IMR-90 (cell line): ENCODE measurements at regions not wholly inside any gene's neighbourhood (a gene's known extent, or its start where the extent isn't known, plus 50 kb on each side); places are given as distances from the start of the nearest gene placed in this dataset.

Experiments used
- ATAC-seq: fragments of 200-7000 bp; cut with Tn5 transposase; 2 replicates; pipeline ENCODE4 v1.9.1; 2020; ENCODE audit warnings: low read depth, mild to moderate bottlenecking, moderate library complexity
- BruUV-seq: library from RNA; stranded (reverse); fragments of 400-500 nt; replicated peaks from 2 replicates; lab custom pipeline; 2021; lab: Mats Ljungman, UMichigan
- CTCF ChIA-PET: fragments of 300-600 bp; formaldehyde crosslinking; extraction: SDS; loops from one replicate; lab custom pipeline; 2021; ENCODE audit warnings: antibody characterized with exemption; lab: Yijun Ruan, JAX
- POLR2A ChIA-PET: fragments of 300-600 bp; sonication (Branson Sonifier 250); formaldehyde crosslinking; loops from one replicate; lab custom pipeline; 2022; ENCODE audit warnings: antibody characterized with exemption; ENCODE audit not compliant: unreplicated experiment; lab: Charles Lee
- DNase-seq: peaks from one replicate; pipeline ENCODE4 v3.0.0; 2013
- H2AFZ ChIP-seq: replicated peaks from 2 replicates; pipeline ENCODE3; 2013; ENCODE audit warnings: low read length, mild to moderate bottlenecking; ENCODE audit not compliant: poor library complexity
- H2AK5ac ChIP-seq: 2 replicates; pipeline ENCODE4 v1.6.1; 2013; ENCODE audit warnings: low read depth, low read length, inconsistent platforms
- H2AK9ac ChIP-seq: replicated peaks from 2 replicates; pipeline ENCODE3; 2013; ENCODE audit warnings: mild to moderate bottlenecking, low read depth, low read length, moderate library complexity; ENCODE audit not compliant: poor library complexity
- H2BK120ac ChIP-seq: 2 replicates; pipeline ENCODE4 v1.6.1; 2013; ENCODE audit warnings: low read depth, low read length, inconsistent platforms
- H2BK15ac ChIP-seq: 3 replicates; pipeline ENCODE4 v1.6.1; 2013; ENCODE audit warnings: low read depth, low read length, inconsistent platforms
- H2BK20ac ChIP-seq: 2 replicates; pipeline ENCODE4 v1.6.1; 2013; ENCODE audit warnings: low read depth, mild to moderate bottlenecking, inconsistent platforms, low read length, moderate library complexity
- H2BK5ac ChIP-seq: 2 replicates; pipeline ENCODE4 v1.6.1; 2013; ENCODE audit warnings: mild to moderate bottlenecking, low read depth, low read length, inconsistent platforms; ENCODE audit not compliant: poor library complexity, severe bottlenecking
- H3K14ac ChIP-seq: replicated peaks from 2 replicates; pipeline ENCODE4 v1.6.1; 2013; ENCODE audit warnings: low read depth, low read length, inconsistent platforms
- H3K18ac ChIP-seq: 2 replicates; pipeline ENCODE4 v1.6.1; 2013; ENCODE audit warnings: low read depth, low read length, control low read depth
- H3K23ac ChIP-seq: 2 replicates; pipeline ENCODE4 v1.6.1; 2013; ENCODE audit warnings: low read depth, low read length, inconsistent platforms
- H3K27ac ChIP-seq: 2 replicates; pipeline ENCODE4 v1.5.1; 2013; ENCODE audit warnings: mild to moderate bottlenecking, control low read depth, low read length; ENCODE audit not compliant: insufficient read depth
- H3K27me3 ChIP-seq: 2 replicates; pipeline ENCODE4 v1.6.1; 2013; ENCODE audit warnings: low read length; ENCODE audit not compliant: control insufficient read depth, insufficient read depth
- H3K36me3 ChIP-seq: 2 replicates; pipeline ENCODE4 v1.6.1; 2013; ENCODE audit warnings: low read length, mixed read lengths; ENCODE audit not compliant: control insufficient read depth, insufficient read depth
- H3K4ac ChIP-seq: 2 replicates; pipeline ENCODE4 v1.6.1; 2013; ENCODE audit warnings: low read depth, low read length, inconsistent platforms
- H3K4me1 ChIP-seq: 2 replicates; pipeline ENCODE4 v1.6.1; 2013; ENCODE audit warnings: low read length, mixed read lengths; ENCODE audit not compliant: control insufficient read depth, insufficient read depth
- H3K4me2 ChIP-seq: 2 replicates; pipeline ENCODE4 v1.6.1; 2013; ENCODE audit warnings: low read depth, mild to moderate bottlenecking, control low read depth, low read length, moderate library complexity
- H3K4me3 ChIP-seq: 2 replicates; pipeline ENCODE4 v1.5.1; 2013; ENCODE audit warnings: low read depth, mild to moderate bottlenecking, control low read depth, low read length, moderate library complexity; ENCODE audit not compliant: insufficient read depth
- H3K56ac ChIP-seq: 2 replicates; pipeline ENCODE4 v1.6.1; 2013; ENCODE audit warnings: low read length, inconsistent platforms; ENCODE audit not compliant: insufficient read depth; ENCODE audit errors: extremely low read depth
- H3K79me1 ChIP-seq, 2 experiments: 2 replicates each; pipeline ENCODE4 v1.6.1; 2013; ENCODE audit warnings: low read length in 2 of 2, inconsistent platforms in 1 of 2, low read depth in 1 of 2
- H3K9ac ChIP-seq: 2 replicates; pipeline ENCODE4 v1.6.1; 2013; ENCODE audit warnings: low read depth, low read length, control low read depth
- H3K9me1 ChIP-seq: 2 replicates; pipeline ENCODE4 v1.6.1; 2013; ENCODE audit warnings: low read length, inconsistent platforms; ENCODE audit not compliant: insufficient read depth
- H3K9me3 ChIP-seq: 2 replicates; pipeline ENCODE4 v1.6.1; 2013; ENCODE audit warnings: low read length; ENCODE audit not compliant: control insufficient read depth, insufficient read depth
- H4K20me1 ChIP-seq: 2 replicates; pipeline ENCODE4 v1.6.1; 2013; ENCODE audit warnings: low read length, inconsistent platforms; ENCODE audit not compliant: insufficient read depth
- H4K5ac ChIP-seq: 2 replicates; pipeline ENCODE4 v1.6.1; 2013; ENCODE audit warnings: mild to moderate bottlenecking, low read depth, low read length, control low read depth
- H4K8ac ChIP-seq, 2 experiments: 2 replicates each; pipeline ENCODE4 v1.6.1; 2013; ENCODE audit warnings: low read depth in 2 of 2, low read length in 2 of 2, control low read depth in 1 of 2, inconsistent platforms in 1 of 2
- H4K91ac ChIP-seq: 2 replicates; pipeline ENCODE4 v1.6.1; 2013; ENCODE audit warnings: low read depth, low read length, inconsistent platforms; ENCODE audit not compliant: insufficient read depth
- BHLHE40 ChIP-seq: fragments of 150-350 bp; IDR thresholded peaks from 2 replicates; pipeline ENCODE4 v1.6.1; 2016; ENCODE audit warnings: mild to moderate bottlenecking, low read depth, low read length
- MAZ ChIP-seq: IDR thresholded peaks from 2 replicates; pipeline ENCODE4 v1.6.1; 2012; ENCODE audit warnings: low read depth, mild to moderate bottlenecking, low read length, improper control_type of control experiment, moderate library complexity, borderline replicate concordance
- MXI1 ChIP-seq: IDR thresholded peaks from 2 replicates; pipeline ENCODE4 v1.6.1; 2012; ENCODE audit warnings: low read depth, mild to moderate bottlenecking, low read length, moderate library complexity, borderline replicate concordance
- RAD21 ChIP-seq: IDR thresholded peaks from 2 replicates; pipeline ENCODE4 v1.6.1; 2012; ENCODE audit warnings: low read length, improper control_type of control experiment
- WGBS, 2 experiments: methylation state at CpG; one replicate each; pipeline versions ENCODE4 v1.1.5 to v1.1.7; 2013; ENCODE audit warnings: missing lambda C conversion rate in 2 of 2; ENCODE audit not compliant: insufficient read length in 1 of 2; ENCODE audit errors: extremely low coverage in 2 of 2; 5-methylcytosine and 5-hydroxymethylcytosine counted together
- dilution Hi-C: fragments of 300-500 bp; cut with HindIII; formaldehyde crosslinking; loops from one replicate; pipeline ENCODE4 v1.14.3; 2018; ENCODE audit warnings: low sequenced_read_pairs; ENCODE audit not compliant: unreplicated experiment
- in situ Hi-C: fragments of 300-500 bp; cut with MboI; formaldehyde crosslinking; loops from 3 replicates; pipeline ENCODE4 v1.14.3; 2019; ENCODE audit warnings: low sequenced_read_pairs, inconsistent platforms, mixed read lengths
- intact Hi-C: fragments of 100-400 bp; cut with micrococcal nuclease; formaldehyde crosslinking; loops from 2 replicates; pipeline ENCODE4 v1.10.0; 2022

DNA sequence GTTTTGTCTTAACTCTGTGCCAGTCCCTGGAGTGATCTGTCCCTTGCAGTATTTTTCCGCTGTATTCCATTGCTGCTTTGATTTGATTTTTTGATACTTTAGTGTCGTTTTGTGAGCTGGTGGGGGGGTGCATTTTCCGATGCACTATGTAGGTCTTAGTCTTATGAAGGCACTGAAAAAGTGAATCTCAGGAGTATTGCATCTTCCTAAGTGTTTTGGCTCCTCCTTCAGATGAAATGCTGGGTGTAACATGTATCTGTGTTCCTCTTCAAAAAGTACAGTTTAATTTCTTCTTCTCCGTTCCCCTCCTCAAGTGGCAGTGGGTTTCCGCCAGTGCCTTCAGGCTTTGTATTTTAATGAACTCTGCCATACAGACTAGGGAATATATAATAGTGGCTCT is 580.7 kb upstream of the GJE1 start:
- no peaks in the 10 kb centered on the region; the same call in 1 of the 2 replicates for H3K9me3 ChIP-seq
- no peak overlapping the region for H2AFZ ChIP-seq
- no peak overlapping the region; a peak in 1 of 4 replicates for H4K8ac ChIP-seq
- peak overlapping the region; percentile 45; the same call in 1 of the 2 replicates for H3K18ac ChIP-seq
- H2BK15ac ChIP-seq: no peak overlapping the region; the same call in 2 of the 3 replicates
- ChIA-PET POLR2A (no interaction called here), CTCF (interaction anchor here (0.6 to 1.0 kb wide), 2 partner anchors 13 to 595 kb away, joined by 3 to 7 read pairs; no protein-coding TSS in a partner anchor)
- no peak overlapping the region for H3K56ac ChIP-seq
- no TSS peak for BruUV-seq
- no CpG with 5 or more reads among the region's 5 CpGs for WGBS, 2 experiments
- H3K9me1 ChIP-seq: no peaks in the 10 kb centered on the region
- no peaks in the 10 kb centered on the region for H3K27me3 ChIP-seq
- peak overlapping the region; percentile 3; the same call in 1 of the 2 replicates for H2AK5ac ChIP-seq
- DNase-seq: no peak
- no peak overlapping the region for H3K4me3 ChIP-seq
- peak overlapping the region; percentile 27 for H2BK5ac ChIP-seq
- no peak overlapping the region for H4K91ac ChIP-seq
- intact Hi-C loops (no loop called here), dilution Hi-C loops (no loop called here), in situ Hi-C loops (no loop called here)
- H4K20me1 ChIP-seq: no peaks in the 10 kb centered on the region
- H3K79me1 ChIP-seq: no peaks in the 10 kb centered on the region
- H3K9ac ChIP-seq: no peak overlapping the region
- ATAC-seq: no peak
- no peak overlapping the region for H3K27ac ChIP-seq
- no peak overlapping the region for H3K23ac ChIP-seq
- no peak overlapping the region for H2AK9ac ChIP-seq
- peak overlapping the region; percentile 16; the same call in 1 of the 2 replicates for H4K5ac ChIP-seq
- H2BK20ac ChIP-seq: peak overlapping the region; percentile 71; the same call in 1 of the 2 replicates
- H3K36me3 ChIP-seq: no peaks in the 10 kb centered on the region
- TF ChIP-seq RAD21 (no peak), MAZ (no peak), BHLHE40 (no peak), MXI1 (no peak)
- peak overlapping the region; percentile 58; the same call in 1 of the 2 replicates for H2BK120ac ChIP-seq
- H3K4me2 ChIP-seq: no peak overlapping the region
- no peak overlapping the region; the same call in 1 of the 2 replicates for H3K14ac ChIP-seq
- 0 out of 2 replicates have a peak overlapping the region, but pooled peaks have one; percentile 19 for H3K4ac ChIP-seq
- H3K4me1 ChIP-seq: no peaks in the 10 kb centered on the region; the same call in 1 of the 2 replicates
